A673 (cell line): ENCODE measurements at regions not wholly inside any gene's neighbourhood (a gene's known extent, or its start where the extent isn't known, plus 50 kb on each side); places are given as distances from the start of the nearest gene placed in this dataset.

Source experiments
- BruUV-seq: library from RNA; stranded (reverse); fragments of 400-500 nt; replicated peaks from 2 replicates; lab custom pipeline; 2021; lab: Mats Ljungman, UMichigan
- CTCF ChIA-PET: fragments of 300-600 bp; sonication (Branson Sonifier 250); formaldehyde crosslinking; loops from one replicate; lab custom pipeline; 2022; ENCODE audit warnings: antibody characterized with exemption; lab: Charles Lee
- POLR2A ChIA-PET: fragments of 300-600 bp; sonication (Branson Sonifier 250); formaldehyde crosslinking; loops from one replicate; lab custom pipeline; 2022; ENCODE audit warnings: antibody characterized with exemption; ENCODE audit not compliant: low non-redundant PET; lab: Charles Lee
- DNase-seq: peaks from one replicate; pipeline ENCODE4 v3.0.0-alpha.2; 2015; ENCODE audit warnings: low spot score
- H3K27ac ChIP-seq: fragments of 200-600 bp; sonication (generic); 2 replicates; pipeline ENCODE4 v1.5.1; 2016; ENCODE audit warnings: mixed run types, low read depth, mild to moderate bottlenecking, mixed read lengths, antibody characterized with exemption, low read length; ENCODE audit not compliant: poor library complexity, severe bottlenecking
- H3K27me3 ChIP-seq: fragments of 200-600 bp; sonication (generic); replicated peaks from 2 replicates; pipeline ENCODE4 v1.6.1; 2017; ENCODE audit warnings: mixed run types, low read depth, mild to moderate bottlenecking, mixed read lengths, antibody characterized with exemption, low read length; ENCODE audit not compliant: insufficient read depth, poor library complexity
- H3K36me3 ChIP-seq: fragments of 200-600 bp; sonication (generic); 2 replicates; pipeline ENCODE4 v1.6.1; 2016; ENCODE audit warnings: mixed run types, mild to moderate bottlenecking, mixed read lengths, antibody characterized with exemption, low read length; ENCODE audit not compliant: insufficient read depth, poor library complexity, severe bottlenecking
- H3K4me1 ChIP-seq: fragments of 200-600 bp; sonication (generic); 2 replicates; pipeline ENCODE4 v1.6.1; 2017; ENCODE audit warnings: mixed run types, mild to moderate bottlenecking, mixed read lengths, antibody characterized with exemption, low read length; ENCODE audit not compliant: insufficient read depth, poor library complexity, severe bottlenecking
- H3K4me3 ChIP-seq: fragments of 200-600 bp; sonication (generic); 2 replicates; pipeline ENCODE4 v1.5.1; 2016; ENCODE audit warnings: low read depth, mixed run types, mild to moderate bottlenecking, mixed read lengths, low read length; ENCODE audit not compliant: poor library complexity, severe bottlenecking
- H3K9me3 ChIP-seq: fragments of 200-600 bp; sonication (generic); 2 replicates; pipeline ENCODE4 v1.6.1; 2016; ENCODE audit warnings: mixed run types, low read depth, mild to moderate bottlenecking, mixed read lengths, antibody characterized with exemption, low read length; ENCODE audit not compliant: poor library complexity, severe bottlenecking
- CTCF ChIP-seq: fragments of 300-800, 200-600 bp; sonication (generic); conservative IDR thresholded peaks from 2 replicates; pipeline ENCODE4 v1.5.1; 2017; ENCODE audit warnings: low read depth, mild to moderate bottlenecking, antibody characterized with exemption, low read length, moderate library complexity, mixed read lengths
- EZH2 ChIP-seq: fragments of 200-600 bp; sonication (generic); IDR thresholded peaks from 2 replicates; pipeline ENCODE4 v1.6.1; 2017; ENCODE audit warnings: borderline replicate concordance, low read depth, mild to moderate bottlenecking, mixed read lengths, antibody characterized with exemption, low read length; ENCODE audit not compliant: poor library complexity, severe bottlenecking
- intact Hi-C: fragments of 100-400 bp; cut with micrococcal nuclease; formaldehyde crosslinking; loops from one replicate; pipeline ENCODE4 v1.10.0; 2022; ENCODE audit not compliant: unreplicated experiment

- BruUV-seq: no TSS peak
- ChIA-PET CTCF (interaction anchor here (0.6 kb wide), 1 partner anchor 948 kb away, joined by 3 read pairs; no protein-coding TSS in a partner anchor), POLR2A (no interaction called here)
- TF ChIP-seq EZH2 (no peak), CTCF (no peak)
- H3K9me3 ChIP-seq: no peaks in the 10 kb centered on the region
- intact Hi-C loops: no loop called here
- DNase-seq: no peak
- no peak overlapping the region for H3K27ac ChIP-seq
- no peak overlapping the region for H3K4me3 ChIP-seq
- no peaks in the 10 kb centered on the region for H3K36me3 ChIP-seq
- peaks cover 46% of the 10 kb centered on the region for H3K4me1 ChIP-seq
- H3K27me3 ChIP-seq: no peaks in the 10 kb centered on the region
Observed at GRCh38 chr21:33973268-33973667, 57.7 kb upstream of the ATP5PO start.

GRCh38 chr21:33972539-33972938 lies 56.9 kb upstream of the ATP5PO start:
- ChIA-PET POLR2A (no interaction called here), CTCF (no interaction called here)
- Histone ChIP-seq H3K27ac (no peak overlapping the region), H3K9me3 (no peaks in the 10 kb centered on the region), H3K27me3 (no peaks in the 10 kb centered on the region), H3K4me3 (no peak overlapping the region), H3K4me1 (peaks cover 44% of the 10 kb centered on the region), H3K36me3 (no peaks in the 10 kb centered on the region)
- no peak for DNase-seq
- BruUV-seq: no TSS peak
- no peak for TF ChIP-seq EZH2
- no peak for TF ChIP-seq CTCF
- intact Hi-C loops: no loop called here

- Histone ChIP-seq H3K27me3 (no peaks in the 10 kb centered on the region), H3K36me3 (no peaks in the 10 kb centered on the region), H3K4me3 (no peak overlapping the region), H3K9me3 (no peaks in the 10 kb centered on the region), H3K27ac (no peak overlapping the region), H3K4me1 (peaks cover 34% of the 10 kb centered on the region)
- no TSS peak for BruUV-seq
- TF ChIP-seq EZH2 (no peak), CTCF (no peak)
- no peak for DNase-seq
- CTCF ChIA-PET: no interaction called here
- POLR2A ChIA-PET: no interaction called here
- intact Hi-C loops: no loop called here
Observed at GRCh38 chr21:33971492-33972013, 55.9 kb upstream of the ATP5PO start.
